Brain pericyte (primary cell): ENCODE measurements at regions not wholly inside any gene's neighbourhood (a gene's known extent, or its start where the extent isn't known, plus 50 kb on each side); places are given as distances from the start of the nearest gene placed in this dataset.
"Not testable (repeated sequence)": the region's sequence is repeated elsewhere in the genome, so short reads cannot be mapped to it uniquely, and the experiment has no call there.

ENCODE experiments used
- DNase-seq: peaks from one replicate; pipeline ENCODE4 v3.0.0-alpha.2; 2012; ENCODE audit warnings: low read depth, low spot score

DNA sequence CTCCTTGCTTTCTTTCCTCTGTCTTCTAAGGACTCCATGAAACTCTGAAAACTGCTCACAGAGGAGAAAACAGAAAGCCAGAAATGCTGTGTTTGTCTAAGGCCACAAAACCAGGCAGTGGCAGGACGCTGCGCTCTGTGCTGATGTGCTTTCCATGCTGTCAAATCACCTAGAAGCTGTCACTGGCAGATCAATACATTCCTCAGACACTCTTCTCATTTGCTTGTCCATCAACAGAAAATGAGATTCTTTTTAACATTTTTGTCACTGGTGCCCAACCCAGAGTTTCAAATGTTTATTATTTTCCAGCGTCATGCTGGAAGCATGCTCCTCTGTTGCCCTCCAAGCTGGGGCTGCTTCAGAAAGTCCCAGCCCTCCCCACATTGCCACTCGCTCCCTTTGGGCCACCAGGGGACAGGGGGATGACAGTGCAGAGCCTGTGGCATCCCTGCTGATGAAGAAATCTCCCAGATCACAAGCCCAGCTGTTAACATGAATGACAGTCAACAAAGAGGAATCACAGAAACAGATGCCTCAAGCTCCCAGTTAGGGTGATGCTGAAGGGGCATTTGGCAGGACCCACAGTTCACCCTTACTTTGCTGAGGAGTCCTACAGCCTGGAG is 117.5 kb upstream of the MEIS1 start:
- DNase-seq = no peak

DNA sequence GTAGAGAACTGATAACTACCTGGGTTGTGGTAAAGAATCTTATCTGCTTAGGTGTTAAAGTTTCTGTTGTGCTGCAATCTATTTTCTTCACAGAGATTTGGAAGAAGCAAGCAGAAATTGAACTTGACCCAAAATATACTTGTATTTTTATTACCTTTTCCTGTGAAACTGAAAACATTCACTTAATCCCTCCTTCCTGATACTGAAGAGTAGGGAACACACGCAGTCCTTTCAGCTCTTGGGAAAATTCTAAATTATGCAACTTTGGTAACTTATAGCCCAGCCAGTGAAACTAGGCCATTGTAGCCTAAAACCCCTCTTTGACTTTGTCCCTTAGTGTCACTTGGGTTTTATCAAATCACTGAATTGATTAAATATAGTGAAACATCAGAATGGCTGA is 128.4 kb upstream of the MEIS1 start:
- no peak for DNase-seq

DNA sequence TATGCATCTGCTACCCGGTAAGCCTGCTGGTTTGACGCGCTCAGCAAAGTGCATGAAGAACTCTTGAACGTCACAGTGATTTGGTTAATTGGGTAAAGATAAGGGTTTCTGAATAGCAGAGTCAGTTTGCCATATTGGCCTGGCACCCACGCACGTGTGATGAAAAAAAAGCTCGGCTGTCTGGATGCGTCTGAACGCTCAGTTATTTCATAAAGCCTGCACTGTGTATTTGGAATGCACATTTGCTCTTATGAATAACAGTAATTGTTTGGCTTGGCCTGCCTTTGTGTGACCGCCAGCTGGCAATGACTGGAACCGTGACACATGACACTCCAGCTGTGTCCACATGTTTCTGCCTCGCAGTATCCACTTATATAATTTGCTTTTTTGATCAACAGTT is 129.2 kb upstream of the MEIS1 start:
- DNase-seq = no peak

DNA sequence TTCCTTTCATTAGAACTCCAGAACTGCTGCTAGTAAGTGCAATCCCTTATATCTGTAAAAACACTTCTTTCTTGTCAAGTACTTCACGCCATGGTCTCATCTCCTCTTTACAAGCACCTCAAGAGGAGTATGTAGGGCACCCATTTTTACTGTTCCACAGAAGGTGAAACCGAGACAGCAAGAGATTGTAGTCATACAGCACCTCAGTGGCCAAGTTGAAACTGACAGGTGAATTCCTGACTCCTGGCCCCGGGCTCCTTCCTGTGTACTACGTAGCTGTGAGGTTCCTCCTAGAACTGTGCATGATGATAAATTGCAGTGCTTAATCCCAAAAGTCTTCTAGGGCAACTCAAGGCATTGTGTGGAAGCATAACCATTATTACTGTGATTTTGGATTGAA is 131.5 kb upstream of the MEIS1 start:
- DNase-seq = no peak

DNA sequence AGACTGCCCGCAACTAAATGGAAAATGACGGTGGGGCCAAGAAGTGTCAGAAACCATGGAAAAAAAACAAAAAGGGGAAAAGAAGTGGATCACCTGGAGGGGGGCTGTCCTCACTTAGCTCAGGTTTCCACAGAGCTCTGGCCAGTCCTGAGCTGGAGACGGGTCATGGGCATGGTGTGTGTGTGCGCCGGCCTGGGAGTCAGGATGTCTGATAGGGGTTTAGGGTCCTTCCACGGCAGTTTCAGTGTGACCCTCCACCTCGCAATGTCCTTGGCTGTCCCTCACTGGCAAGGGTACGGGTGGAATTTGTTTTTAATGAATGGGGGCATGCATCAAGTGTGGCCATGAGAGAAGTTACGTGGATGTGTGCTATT is 133.2 kb upstream of the MEIS1 start:
- no peak for DNase-seq

DNA sequence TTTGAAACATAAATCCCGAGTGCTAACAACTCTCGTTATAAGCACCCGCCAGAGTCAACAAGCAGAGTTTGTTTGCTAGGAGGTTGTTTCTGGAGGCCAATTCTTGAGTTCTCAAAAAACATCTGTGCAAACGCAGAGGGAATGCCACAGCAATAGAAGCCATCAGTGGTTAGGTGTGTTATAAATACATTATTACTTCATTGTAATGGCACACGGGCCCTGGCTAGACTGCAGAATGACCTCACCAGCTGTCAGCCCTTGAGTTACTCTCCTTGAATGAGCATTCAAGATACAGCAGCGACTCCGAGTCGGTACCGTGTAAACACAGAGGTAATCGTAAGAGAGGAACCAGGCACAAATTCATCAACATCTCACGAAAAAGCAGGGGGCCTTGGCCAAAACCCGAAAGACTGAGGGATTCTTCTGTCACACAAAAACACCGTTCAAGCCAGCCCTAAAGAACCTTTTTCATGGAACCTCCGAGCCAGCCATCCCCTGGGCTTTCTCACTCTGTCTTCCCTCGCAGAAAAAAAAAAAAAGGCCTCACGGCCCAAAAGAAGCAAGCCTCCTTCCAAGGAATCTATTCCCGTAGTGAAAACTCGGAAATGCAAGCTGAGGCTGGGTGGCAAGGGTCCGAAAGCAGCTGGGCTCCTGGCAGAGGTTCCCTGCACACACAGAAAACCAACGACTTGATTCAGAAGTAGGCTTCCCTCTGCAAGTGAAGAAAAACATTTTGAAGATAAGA is 133.7 kb upstream of the MEIS1 start:
- no peak for DNase-seq

DNA sequence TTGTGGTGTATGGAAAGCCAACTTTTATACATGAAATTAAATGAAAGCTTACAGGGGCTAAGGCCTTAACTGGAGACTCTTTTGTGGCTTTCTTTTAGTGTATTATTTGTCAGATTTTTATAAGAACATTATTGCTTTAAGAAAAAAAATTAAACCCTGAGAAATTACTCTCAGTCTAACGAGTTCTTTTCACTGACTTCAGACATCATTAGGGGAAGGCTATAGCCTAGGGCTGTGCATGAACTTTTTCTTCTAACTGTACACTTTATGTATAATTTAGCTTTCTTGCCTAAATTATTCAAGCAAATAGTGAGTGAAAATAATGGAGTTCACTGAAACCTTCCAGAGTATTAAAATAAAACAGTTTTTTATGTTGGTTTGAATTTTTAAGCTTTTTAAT is 151.1 kb upstream of the MEIS1 start:
- DNase-seq = no peak

DNA sequence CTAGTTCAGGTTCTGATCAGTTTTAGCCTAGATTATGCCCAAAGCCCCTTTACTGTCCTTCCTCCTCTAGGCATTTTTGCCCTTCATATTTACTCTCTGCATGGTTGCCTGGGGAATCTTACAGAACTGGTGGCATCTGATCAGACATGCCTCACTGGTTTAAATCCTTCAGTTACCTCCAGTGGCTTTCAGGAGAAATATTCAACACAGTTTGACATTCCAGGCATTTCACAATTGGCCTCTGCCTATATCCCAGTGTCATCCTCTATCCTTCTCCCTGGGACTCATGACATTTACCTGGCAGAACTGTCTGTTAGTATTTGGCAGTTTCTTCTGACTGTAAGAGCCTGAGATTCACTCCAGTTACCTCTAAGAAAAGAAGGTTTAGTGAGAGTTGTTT is 152.9 kb upstream of the MEIS1 start:
- DNase-seq = no peak

DNA sequence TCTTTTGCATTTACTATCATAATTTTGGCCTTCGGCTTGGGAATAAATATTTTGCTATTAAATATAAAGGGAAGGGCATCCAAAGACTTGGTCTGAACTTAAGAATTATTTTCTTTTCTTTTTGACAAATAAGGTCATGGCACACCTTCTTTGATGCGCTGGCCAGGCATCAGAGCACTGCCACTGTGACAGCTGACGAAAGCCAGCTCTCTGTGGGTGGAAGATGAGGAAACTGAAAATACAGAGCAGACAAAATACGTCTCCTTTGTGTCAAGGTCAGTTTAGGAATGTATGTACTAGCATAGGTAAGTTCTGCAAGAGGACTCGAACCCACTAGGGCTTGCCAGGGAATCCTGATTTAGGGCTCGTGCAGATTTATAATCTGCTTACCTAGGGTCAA is 155.9 kb upstream of the MEIS1 start:
- no peak for DNase-seq

DNA sequence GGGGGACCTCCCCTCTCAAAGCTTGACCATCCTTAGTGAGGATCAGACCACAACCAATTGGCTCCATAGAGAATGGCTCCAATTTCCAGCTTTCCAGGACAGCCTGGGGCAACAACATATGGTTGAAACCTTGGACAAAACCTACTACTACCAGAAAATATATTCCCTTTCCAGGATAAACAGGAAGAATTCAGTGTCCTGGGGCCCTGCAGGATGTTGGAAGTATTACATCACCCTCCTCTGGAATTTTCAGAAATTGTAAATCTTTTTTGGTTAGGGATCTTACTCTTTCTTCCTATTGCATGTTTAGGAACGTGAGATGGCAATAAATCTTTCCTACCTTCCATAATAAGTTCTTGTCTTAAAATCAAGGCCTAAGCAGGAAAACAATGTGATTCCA is 158.9 kb upstream of the MEIS1 start:
- no peak for DNase-seq

DNA sequence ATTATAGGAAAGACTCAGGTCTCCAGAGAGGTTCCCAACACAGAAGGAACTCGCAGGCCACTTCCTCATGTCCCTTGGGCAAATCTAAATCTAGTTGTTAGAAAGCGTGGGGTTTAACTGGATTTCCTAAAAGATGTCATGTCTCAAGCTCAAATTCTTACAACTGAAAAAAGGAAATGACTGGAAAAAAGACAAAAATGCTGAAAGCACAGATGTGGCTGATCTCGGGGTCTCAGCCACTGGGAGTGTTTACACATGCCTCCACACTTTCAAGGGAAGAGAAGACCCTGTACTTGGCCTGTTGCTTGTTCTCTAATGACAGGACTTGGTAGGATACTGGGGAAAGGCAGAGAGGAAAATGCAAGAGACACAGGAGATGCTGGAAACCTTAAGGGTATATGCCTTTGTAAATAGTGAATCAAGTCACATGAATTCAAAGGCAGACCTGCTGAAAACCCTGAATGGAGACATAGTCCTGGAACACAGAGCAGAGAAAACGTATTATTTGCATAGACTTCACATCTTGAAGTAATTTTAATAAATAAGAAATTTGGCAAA is 160.9 kb upstream of the MEIS1 start:
- DNase-seq = no peak

DNA sequence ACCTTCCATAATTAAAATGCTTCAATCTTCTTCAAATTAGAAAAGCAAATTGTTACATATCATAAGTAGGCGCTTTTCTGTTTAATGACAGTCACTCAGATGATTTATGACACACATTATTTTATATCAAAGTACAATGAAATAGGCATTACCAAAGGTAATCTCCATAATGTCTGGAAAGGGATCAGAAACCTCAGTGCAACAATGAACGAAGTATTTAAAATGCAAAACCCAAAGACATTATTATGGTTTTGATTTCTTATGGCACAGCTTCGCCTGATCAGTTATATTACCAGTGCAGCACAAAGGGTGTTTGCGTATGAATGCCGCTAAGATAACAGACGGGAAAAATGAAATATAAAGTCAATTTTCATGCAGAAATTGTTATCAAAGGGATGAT is 162.2 kb upstream of the MEIS1 start:
- DNase-seq = no peak

DNA sequence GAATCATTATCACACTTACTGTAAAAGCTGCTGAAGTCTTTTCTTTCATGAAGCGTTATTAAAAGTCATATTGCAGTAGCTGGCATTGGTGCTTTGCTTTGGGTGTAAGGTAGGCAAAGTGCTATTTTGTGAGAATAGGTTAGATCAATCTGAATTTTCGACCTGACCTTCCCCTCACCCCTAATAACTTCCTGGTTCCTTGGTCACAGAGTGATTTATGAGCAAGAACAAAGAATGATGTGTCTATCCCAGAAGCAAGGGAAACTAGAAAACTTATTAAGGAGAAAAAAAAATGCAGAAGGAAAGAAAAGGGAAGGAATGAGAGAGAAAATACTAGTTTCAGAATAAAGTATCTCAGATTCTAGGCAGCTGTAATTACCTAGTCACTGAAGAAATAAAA is 163.1 kb upstream of the MEIS1 start:
- no peak for DNase-seq

DNA sequence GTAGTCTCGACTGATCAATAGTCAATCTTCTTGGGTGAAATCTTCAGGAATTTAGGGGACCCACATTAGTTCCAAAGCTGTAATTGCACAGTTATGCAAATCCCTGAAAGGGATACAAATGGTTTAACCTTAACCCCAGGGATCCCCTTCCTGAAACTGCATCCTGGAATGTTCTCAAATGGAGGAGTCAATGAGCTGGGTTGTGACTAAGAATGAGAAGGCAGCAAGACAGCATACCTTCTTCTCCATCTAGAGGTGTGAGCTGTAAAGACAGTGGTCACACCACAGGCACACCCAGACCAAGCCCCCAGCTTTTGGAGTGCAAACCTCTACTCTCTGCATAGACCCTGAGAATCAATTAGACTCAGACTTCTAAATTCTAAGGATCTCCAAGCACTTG is 164.7 kb upstream of the MEIS1 start:
- no peak for DNase-seq

DNA sequence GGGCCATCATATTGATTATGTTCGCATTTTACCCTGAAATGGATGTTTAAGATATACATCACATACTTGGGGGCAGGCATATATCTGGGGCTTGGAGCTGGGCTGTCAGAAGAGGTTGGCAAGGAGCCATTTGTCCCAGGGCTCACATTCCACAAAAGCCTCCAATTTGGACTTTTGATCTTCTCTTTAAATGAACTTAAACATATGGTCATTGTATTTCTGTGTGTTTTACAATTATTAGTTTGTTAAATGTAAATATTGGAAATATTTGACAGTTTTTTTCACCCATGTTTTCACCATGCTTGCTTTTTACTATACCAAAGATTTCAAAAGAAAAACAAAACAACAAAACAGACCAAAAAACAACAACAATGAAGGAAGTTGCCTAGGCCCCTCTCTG is 165.8 kb upstream of the MEIS1 start:
- DNase-seq = no peak

DNA sequence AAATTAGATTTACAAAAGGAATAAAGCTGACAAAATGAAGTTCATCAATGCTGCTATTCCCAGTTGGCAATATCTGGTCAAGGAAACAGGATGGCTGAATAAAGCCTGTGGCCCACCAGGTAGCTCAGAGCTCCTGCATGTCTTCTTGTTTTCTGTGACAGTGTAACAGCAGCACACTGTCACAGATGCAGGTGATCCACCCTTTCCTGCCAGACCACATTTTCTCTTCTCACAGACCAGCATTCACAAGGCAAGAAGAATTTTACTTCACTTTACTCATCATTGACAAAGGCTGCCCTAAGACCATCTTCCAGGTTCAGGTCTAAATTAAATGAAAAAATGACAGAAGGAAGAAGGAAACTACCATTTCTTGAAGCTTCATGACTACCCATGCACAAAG is 166.2 kb upstream of the MEIS1 start:
- no peak for DNase-seq

DNA sequence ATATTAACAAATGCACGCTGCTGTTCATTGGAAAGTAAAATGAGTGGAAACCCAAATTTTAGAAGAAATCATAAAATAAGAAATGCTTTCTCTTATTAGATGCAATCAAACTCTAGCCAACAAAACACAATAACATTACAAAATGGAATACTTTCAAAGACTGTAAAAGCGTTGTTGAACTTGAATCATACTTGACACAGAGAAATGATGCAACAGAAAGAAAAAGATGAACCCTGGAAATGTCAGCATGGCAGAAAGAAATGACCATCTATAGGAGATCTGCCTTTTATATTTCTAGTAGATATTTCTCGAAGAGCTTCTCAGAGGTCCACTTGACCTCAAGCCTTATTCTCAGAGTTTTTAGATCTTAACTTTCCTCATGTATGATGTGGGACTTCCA is 170.6 kb upstream of the MEIS1 start:
- no peak for DNase-seq

DNA sequence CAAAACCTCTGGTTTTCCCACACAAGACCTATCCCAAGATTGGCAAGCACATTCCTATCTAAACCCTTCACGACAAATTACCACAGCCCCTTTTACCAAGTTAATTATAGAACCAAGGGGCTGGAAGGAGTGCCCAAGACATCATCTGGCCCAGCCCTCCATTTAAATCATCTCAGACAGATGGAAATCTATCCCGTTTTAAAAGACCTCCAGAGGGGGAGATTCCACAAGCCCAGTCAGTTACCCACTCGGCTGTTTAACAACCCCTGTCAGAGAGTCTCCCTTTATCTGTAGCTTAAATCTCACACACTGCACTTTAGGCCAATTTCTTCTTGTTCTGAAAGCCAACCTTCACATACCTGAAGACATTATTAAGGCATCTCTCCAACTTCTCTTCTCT is 179.1 kb upstream of the MEIS1 start:
- DNase-seq = no peak

DNA sequence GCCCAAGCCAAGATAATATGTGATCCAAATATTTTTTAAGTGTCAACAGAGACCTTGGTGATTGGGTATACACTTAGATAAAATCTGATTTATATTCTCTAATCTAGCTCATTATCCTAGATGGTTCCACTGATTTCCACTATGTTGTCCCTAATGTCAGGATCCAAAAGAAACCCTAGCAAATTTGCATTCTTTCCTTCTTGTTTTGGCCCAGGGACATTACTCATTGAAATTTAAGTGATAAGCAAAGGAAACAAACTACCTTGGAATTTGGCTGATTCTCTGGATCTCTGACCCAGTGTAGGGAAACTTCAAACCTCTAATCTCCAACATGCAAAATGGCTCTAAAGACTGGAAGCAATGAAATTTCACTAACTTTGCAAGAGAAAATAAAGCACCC is 179.8 kb upstream of the MEIS1 start:
- DNase-seq = no peak

DNA sequence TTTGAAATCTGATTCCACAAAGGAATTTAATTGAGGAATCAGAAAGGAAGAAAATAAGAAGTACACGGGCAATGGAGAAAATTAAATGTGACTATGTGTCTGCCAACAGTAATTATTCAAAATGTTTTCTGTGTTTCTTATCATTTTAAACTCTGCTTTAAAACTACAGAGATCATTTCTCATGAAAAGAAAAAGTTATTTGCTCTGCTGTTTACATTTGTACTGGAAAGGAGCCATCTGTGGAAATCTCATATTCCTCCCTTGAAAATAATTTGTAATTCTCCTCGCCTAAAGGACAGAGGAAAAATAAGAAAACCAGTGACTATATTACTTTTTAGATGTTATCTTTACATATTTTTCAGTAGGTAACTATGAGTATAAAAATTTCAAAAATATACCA is 181.9 kb upstream of the MEIS1 start:
- DNase-seq = no peak

DNA sequence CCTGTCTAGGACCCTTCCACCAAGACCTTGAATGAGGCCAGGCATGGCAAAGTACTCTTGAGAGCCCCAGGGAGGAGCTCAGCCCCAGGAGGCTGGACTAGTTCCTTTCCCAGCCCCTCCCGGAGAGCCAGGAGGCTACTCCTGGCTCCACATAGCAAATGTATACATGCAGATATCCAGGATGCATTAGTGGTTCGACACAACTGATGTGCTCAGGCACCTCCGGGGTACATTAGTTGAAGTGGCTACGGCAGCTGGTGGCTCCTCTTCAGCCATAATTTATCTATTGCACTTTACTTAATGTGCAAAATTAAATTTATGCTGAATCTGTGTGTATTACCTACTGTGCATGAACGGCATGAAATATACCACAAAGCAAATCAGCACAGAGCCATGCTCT is 182.8 kb upstream of the MEIS1 start:
- DNase-seq = no peak

DNA sequence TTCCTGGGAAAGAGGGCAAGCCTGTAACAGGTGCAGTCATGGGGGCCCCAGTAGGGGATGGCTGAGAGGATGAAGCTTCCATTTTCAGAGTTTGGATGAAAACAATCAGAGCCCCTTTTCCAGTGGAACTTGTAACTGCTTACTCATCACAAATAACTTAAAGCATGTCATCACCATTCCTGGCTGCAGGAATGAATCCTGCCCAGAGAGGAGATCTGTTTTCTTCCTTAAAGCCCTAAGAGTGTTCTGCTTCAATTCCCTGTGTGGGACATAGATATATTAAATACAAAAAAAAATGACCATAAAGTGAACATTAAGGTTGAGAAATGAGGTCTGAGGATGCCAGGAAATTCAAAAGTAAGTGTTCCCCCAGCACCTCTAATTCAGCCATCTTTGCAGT is 183.4 kb upstream of the MEIS1 start:
- DNase-seq = no peak

DNA sequence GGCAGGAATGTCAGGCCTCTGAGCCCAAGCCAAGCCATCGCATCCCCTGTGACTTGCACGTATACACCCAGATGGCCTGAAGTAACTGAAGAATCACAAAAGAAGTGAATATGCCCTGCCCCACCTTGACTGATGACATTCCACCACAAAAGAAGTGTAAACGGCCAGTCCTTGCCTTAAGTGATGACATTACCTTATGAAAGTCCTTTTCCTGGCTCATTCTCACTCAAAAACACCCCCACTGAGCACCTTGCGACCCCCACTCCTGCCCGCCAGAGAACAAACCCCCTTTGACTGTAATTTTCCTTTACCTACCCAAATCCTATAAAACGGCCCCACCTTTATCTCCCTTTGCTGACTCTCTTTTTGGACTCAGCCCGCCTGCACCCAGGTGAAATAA is 185.8 kb upstream of the MEIS1 start:
- not testable (repeated sequence) for DNase-seq

DNA sequence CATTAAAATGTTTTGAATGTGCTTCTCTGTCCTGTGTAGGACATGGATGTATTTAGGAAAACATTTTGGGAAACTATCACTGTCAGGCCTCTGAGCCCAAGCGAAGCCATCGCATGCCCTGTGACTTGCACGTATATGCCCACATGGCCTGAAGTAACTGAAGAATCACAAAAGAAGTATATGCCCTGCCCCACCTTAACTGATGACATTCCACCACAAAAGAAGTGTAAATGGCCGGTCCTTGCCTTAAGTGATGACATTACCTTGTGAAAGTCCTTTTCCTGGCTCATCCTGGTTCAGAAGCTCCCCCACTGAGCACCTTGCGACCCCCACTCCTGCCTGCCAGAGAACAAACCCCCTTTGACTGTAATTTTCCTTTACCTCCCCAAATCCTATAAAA is 191.1 kb upstream of the MEIS1 start:
- DNase-seq = not testable (repeated sequence)
